Transverse colon (tissue), 4 donors: ENCODE measurements at regions not wholly inside any gene's neighbourhood (a gene's known extent, or its start where the extent isn't known, plus 50 kb on each side); places are given as distances from the start of the nearest gene placed in this dataset.

Source experiments
- CTCF ChIP-seq, 5 experiments: fragments of 200-600 bp in 3 of 5; fragments of 450-650 bp in 2 of 5; sonication (generic) in 3 of 5; IDR thresholded peaks; 1 replicate in 2 of 5; 2 replicates in 3 of 5; pipeline ENCODE4 v1.5.1; 2016 to 2017; ENCODE audit warnings: antibody characterized with exemption in 5 of 5, inconsistent platforms in 3 of 5, mild to moderate bottlenecking in 2 of 5, moderate library complexity in 1 of 5
- POLR2A ChIP-seq: fragments of 450-650 bp; IDR thresholded peaks from one replicate; pipeline ENCODE4 v1.6.1; 2016; ENCODE audit warnings: antibody characterized with exemption, mild to moderate bottlenecking, moderate library complexity
- POLR2AphosphoS5 ChIP-seq, 3 donors: sonication (generic); formaldehyde crosslinking; IDR thresholded peaks; one replicate each; pipeline ENCODE4 v1.6.1; 2016; ENCODE audit warnings: antibody characterized with exemption in 3 of 3

DNA sequence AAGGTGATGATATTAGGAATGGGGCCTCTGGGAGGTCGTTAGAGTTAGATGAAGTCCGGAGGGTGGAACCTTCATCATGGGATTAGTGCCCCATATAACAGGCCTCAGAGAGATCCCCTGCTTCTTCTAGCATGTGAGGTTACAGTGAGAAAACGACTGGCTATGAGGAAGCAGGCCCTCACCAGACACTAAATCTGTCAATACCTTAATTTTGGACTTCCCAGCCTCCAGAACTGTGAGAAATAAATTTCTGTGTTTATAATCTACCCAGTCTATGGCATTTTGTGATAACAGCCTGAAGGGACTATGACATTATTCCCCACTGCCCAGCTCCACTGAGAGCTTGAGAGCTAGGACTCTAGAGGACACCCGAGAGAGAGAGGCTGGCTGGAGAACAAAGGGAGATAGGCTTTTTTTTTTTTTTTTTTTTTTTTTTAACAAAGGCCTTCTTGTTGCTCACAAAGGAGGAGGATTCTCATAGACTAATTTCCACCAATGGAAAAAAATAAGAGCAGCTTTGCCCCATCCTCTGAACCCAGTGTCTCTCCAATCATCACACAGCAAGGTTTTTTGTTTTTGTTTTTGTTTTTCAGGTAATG, 87.8 kb upstream of the EEA1 start:
- TF ChIP-seq CTCF (IDR thresholded peaks at IDR 0.05), result no peak
- no peak for TF ChIP-seq POLR2A
- no peak for TF ChIP-seq POLR2AphosphoS5 (IDR thresholded peaks at IDR 0.05)
